IMR-90 (cell line): ENCODE measurements at regions not wholly inside any gene's neighbourhood (a gene's known extent, or its start where the extent isn't known, plus 50 kb on each side); places are given as distances from the start of the nearest gene placed in this dataset.
"Not testable (repeated sequence)": the region's sequence is repeated elsewhere in the genome, so short reads cannot be mapped to it uniquely, and the experiment has no call there.

Experiments
- ATAC-seq: fragments of 200-7000 bp; cut with Tn5 transposase; 2 replicates; pipeline ENCODE4 v1.9.1; 2020; ENCODE audit warnings: low read depth, mild to moderate bottlenecking, moderate library complexity
- BruUV-seq: library from RNA; stranded (reverse); fragments of 400-500 nt; replicated peaks from 2 replicates; lab custom pipeline; 2021; lab: Mats Ljungman, UMichigan
- CTCF ChIA-PET: fragments of 300-600 bp; formaldehyde crosslinking; extraction: SDS; loops from one replicate; lab custom pipeline; 2021; ENCODE audit warnings: antibody characterized with exemption; lab: Yijun Ruan, JAX
- POLR2A ChIA-PET: fragments of 300-600 bp; sonication (Branson Sonifier 250); formaldehyde crosslinking; loops from one replicate; lab custom pipeline; 2022; ENCODE audit warnings: antibody characterized with exemption; ENCODE audit not compliant: unreplicated experiment; lab: Charles Lee
- DNase-seq: peaks from one replicate; pipeline ENCODE4 v3.0.0; 2013
- H2AFZ ChIP-seq: replicated peaks from 2 replicates; pipeline ENCODE3; 2013; ENCODE audit warnings: low read length, mild to moderate bottlenecking; ENCODE audit not compliant: poor library complexity
- H2AK5ac ChIP-seq: 2 replicates; pipeline ENCODE4 v1.6.1; 2013; ENCODE audit warnings: low read depth, low read length, inconsistent platforms
- H2AK9ac ChIP-seq: replicated peaks from 2 replicates; pipeline ENCODE3; 2013; ENCODE audit warnings: mild to moderate bottlenecking, low read depth, low read length, moderate library complexity; ENCODE audit not compliant: poor library complexity
- H2BK120ac ChIP-seq: 2 replicates; pipeline ENCODE4 v1.6.1; 2013; ENCODE audit warnings: low read depth, low read length, inconsistent platforms
- H2BK15ac ChIP-seq: 3 replicates; pipeline ENCODE4 v1.6.1; 2013; ENCODE audit warnings: low read depth, low read length, inconsistent platforms
- H2BK20ac ChIP-seq: 2 replicates; pipeline ENCODE4 v1.6.1; 2013; ENCODE audit warnings: low read depth, mild to moderate bottlenecking, inconsistent platforms, low read length, moderate library complexity
- H2BK5ac ChIP-seq: 2 replicates; pipeline ENCODE4 v1.6.1; 2013; ENCODE audit warnings: mild to moderate bottlenecking, low read depth, low read length, inconsistent platforms; ENCODE audit not compliant: poor library complexity, severe bottlenecking
- H3K14ac ChIP-seq: replicated peaks from 2 replicates; pipeline ENCODE4 v1.6.1; 2013; ENCODE audit warnings: low read depth, low read length, inconsistent platforms
- H3K18ac ChIP-seq: 2 replicates; pipeline ENCODE4 v1.6.1; 2013; ENCODE audit warnings: low read depth, low read length, control low read depth
- H3K23ac ChIP-seq: 2 replicates; pipeline ENCODE4 v1.6.1; 2013; ENCODE audit warnings: low read depth, low read length, inconsistent platforms
- H3K27ac ChIP-seq: 2 replicates; pipeline ENCODE4 v1.5.1; 2013; ENCODE audit warnings: mild to moderate bottlenecking, control low read depth, low read length; ENCODE audit not compliant: insufficient read depth
- H3K27me3 ChIP-seq: 2 replicates; pipeline ENCODE4 v1.6.1; 2013; ENCODE audit warnings: low read length; ENCODE audit not compliant: control insufficient read depth, insufficient read depth
- H3K36me3 ChIP-seq: 2 replicates; pipeline ENCODE4 v1.6.1; 2013; ENCODE audit warnings: low read length, mixed read lengths; ENCODE audit not compliant: control insufficient read depth, insufficient read depth
- H3K4ac ChIP-seq: 2 replicates; pipeline ENCODE4 v1.6.1; 2013; ENCODE audit warnings: low read depth, low read length, inconsistent platforms
- H3K4me1 ChIP-seq: 2 replicates; pipeline ENCODE4 v1.6.1; 2013; ENCODE audit warnings: low read length, mixed read lengths; ENCODE audit not compliant: control insufficient read depth, insufficient read depth
- H3K4me2 ChIP-seq: 2 replicates; pipeline ENCODE4 v1.6.1; 2013; ENCODE audit warnings: low read depth, mild to moderate bottlenecking, control low read depth, low read length, moderate library complexity
- H3K4me3 ChIP-seq: 2 replicates; pipeline ENCODE4 v1.5.1; 2013; ENCODE audit warnings: low read depth, mild to moderate bottlenecking, control low read depth, low read length, moderate library complexity; ENCODE audit not compliant: insufficient read depth
- H3K56ac ChIP-seq: 2 replicates; pipeline ENCODE4 v1.6.1; 2013; ENCODE audit warnings: low read length, inconsistent platforms; ENCODE audit not compliant: insufficient read depth; ENCODE audit errors: extremely low read depth
- H3K79me1 ChIP-seq, 2 experiments: 2 replicates each; pipeline ENCODE4 v1.6.1; 2013; ENCODE audit warnings: low read length in 2 of 2, inconsistent platforms in 1 of 2, low read depth in 1 of 2
- H3K9ac ChIP-seq: 2 replicates; pipeline ENCODE4 v1.6.1; 2013; ENCODE audit warnings: low read depth, low read length, control low read depth
- H3K9me1 ChIP-seq: 2 replicates; pipeline ENCODE4 v1.6.1; 2013; ENCODE audit warnings: low read length, inconsistent platforms; ENCODE audit not compliant: insufficient read depth
- H3K9me3 ChIP-seq: 2 replicates; pipeline ENCODE4 v1.6.1; 2013; ENCODE audit warnings: low read length; ENCODE audit not compliant: control insufficient read depth, insufficient read depth
- H4K20me1 ChIP-seq: 2 replicates; pipeline ENCODE4 v1.6.1; 2013; ENCODE audit warnings: low read length, inconsistent platforms; ENCODE audit not compliant: insufficient read depth
- H4K5ac ChIP-seq: 2 replicates; pipeline ENCODE4 v1.6.1; 2013; ENCODE audit warnings: mild to moderate bottlenecking, low read depth, low read length, control low read depth
- H4K8ac ChIP-seq, 2 experiments: 2 replicates each; pipeline ENCODE4 v1.6.1; 2013; ENCODE audit warnings: low read depth in 2 of 2, low read length in 2 of 2, control low read depth in 1 of 2, inconsistent platforms in 1 of 2
- H4K91ac ChIP-seq: 2 replicates; pipeline ENCODE4 v1.6.1; 2013; ENCODE audit warnings: low read depth, low read length, inconsistent platforms; ENCODE audit not compliant: insufficient read depth
- WGBS, 2 experiments: methylation state at CpG; one replicate each; pipeline versions ENCODE4 v1.1.5 to v1.1.7; 2013; ENCODE audit warnings: missing lambda C conversion rate in 2 of 2; ENCODE audit not compliant: insufficient read length in 1 of 2; ENCODE audit errors: extremely low coverage in 2 of 2; 5-methylcytosine and 5-hydroxymethylcytosine counted together
- dilution Hi-C: fragments of 300-500 bp; cut with HindIII; formaldehyde crosslinking; loops from one replicate; pipeline ENCODE4 v1.14.3; 2018; ENCODE audit warnings: low sequenced_read_pairs; ENCODE audit not compliant: unreplicated experiment
- in situ Hi-C: fragments of 300-500 bp; cut with MboI; formaldehyde crosslinking; loops from 3 replicates; pipeline ENCODE4 v1.14.3; 2019; ENCODE audit warnings: low sequenced_read_pairs, inconsistent platforms, mixed read lengths
- intact Hi-C: fragments of 100-400 bp; cut with micrococcal nuclease; formaldehyde crosslinking; loops from 2 replicates; pipeline ENCODE4 v1.10.0; 2022

- H3K27ac ChIP-seq, CTCF ChIA-PET, POLR2A ChIA-PET, H3K27me3 ChIP-seq, H3K4me1 ChIP-seq, dilution Hi-C loops, H3K9ac ChIP-seq, H2AK9ac ChIP-seq, H2AFZ ChIP-seq, H3K14ac ChIP-seq, H3K79me1 ChIP-seq, in situ Hi-C loops, H2BK20ac ChIP-seq, H3K18ac ChIP-seq, H4K5ac ChIP-seq, ATAC-seq, H2BK120ac ChIP-seq, DNase-seq, H2AK5ac ChIP-seq, H2BK15ac ChIP-seq, H3K9me1 ChIP-seq, H4K20me1 ChIP-seq, BruUV-seq, H3K23ac ChIP-seq, H3K4me3 ChIP-seq, H4K91ac ChIP-seq, H3K56ac ChIP-seq, intact Hi-C loops, H2BK5ac ChIP-seq, H4K8ac ChIP-seq, H3K4ac ChIP-seq, H3K36me3 ChIP-seq, H3K4me2 ChIP-seq: not testable (repeated sequence)
- peaks cover 25% of the 10 kb centered on the region for H3K9me3 ChIP-seq
- 80% methylated on average over 1 of the region's 2 CpGs; no CpG with 5 or more reads in 1 of the 2 experiments for WGBS, 2 experiments
These were observed 249.1 kb downstream of the ASMT start for GRCh38 chrX:1863995-1864394.
